ENCODE measurements at regions not wholly inside any gene's neighbourhood (a gene's known extent, or its start where the extent isn't known, plus 50 kb on each side); places are given as distances from the start of the nearest gene placed in this dataset.

- no peak for TF ChIP-seq CEBPB (IDR thresholded peaks at IDR 0.05)
These were observed 1700.0 kb upstream of the ADGRL3 start for GRCh38 chr4:59500103-59500502.

GRCh38 chr4:59503731-59504130, 1696.4 kb upstream of the ADGRL3 start:
- TF ChIP-seq CEBPB (IDR thresholded peaks at IDR 0.05) = no peak

GRCh38 chr4:59517007-59517406, 1683.1 kb upstream of the ADGRL3 start:
- TF ChIP-seq ZBTB7A (IDR thresholded peaks at IDR 0.05; ENCODE audit: low read depth) (no peak), RAD21 (IDR thresholded peaks at IDR 0.05; ENCODE audit: low read depth) (no peak), EGR1 (IDR thresholded peaks at IDR 0.05) (no peak), REST (IDR thresholded peaks at IDR 0.05; ENCODE audit: low read depth) (no peak), TAF1 (IDR thresholded peaks at IDR 0.05; ENCODE audit: low read depth) (no peak), CEBPB (IDR thresholded peaks at IDR 0.05) (no peak), NFIC (IDR thresholded peaks at IDR 0.05) (no peak), USF1 (IDR thresholded peaks at IDR 0.05) (no peak), MAX (IDR thresholded peaks at IDR 0.05) (no peak), TCF12 (IDR thresholded peaks at IDR 0.05; ENCODE audit: low read depth) (no peak), YY1 (IDR thresholded peaks at IDR 0.05; ENCODE audit: low read depth) (no peak), TEAD4 (IDR thresholded peaks at IDR 0.05) (no peak), CREB1 (IDR thresholded peaks at IDR 0.05; ENCODE audit: low read depth) (no peak), FOXM1 (IDR thresholded peaks at IDR 0.05; ENCODE audit: borderline replicate concordance, low read depth) (no peak), EP300 (IDR thresholded peaks at IDR 0.05; ENCODE audit: borderline replicate concordance) (no peak)

- TF ChIP-seq MAX (IDR thresholded peaks at IDR 0.05) = no peak
- TF ChIP-seq EGR1 (IDR thresholded peaks at IDR 0.05) = no peak
- TF ChIP-seq TEAD4 (IDR thresholded peaks at IDR 0.05) = no peak
- no peak for TF ChIP-seq YY1 (IDR thresholded peaks at IDR 0.05; ENCODE audit: low read depth)
- TF ChIP-seq REST (IDR thresholded peaks at IDR 0.05; ENCODE audit: low read depth) = no peak
- no peak for TF ChIP-seq ZBTB7A (IDR thresholded peaks at IDR 0.05; ENCODE audit: low read depth)
These were observed 1681.9 kb upstream of the ADGRL3 start for GRCh38 chr4:59518005-59518823.

- TF ChIP-seq ZBTB7A (IDR thresholded peaks at IDR 0.05; ENCODE audit: low read depth) (no peak), TCF12 (IDR thresholded peaks at IDR 0.05; ENCODE audit: low read depth) (no peak), TAF1 (IDR thresholded peaks at IDR 0.05; ENCODE audit: low read depth) (no peak), RAD21 (IDR thresholded peaks at IDR 0.05; ENCODE audit: low read depth) (no peak), NFIC (IDR thresholded peaks at IDR 0.05) (no peak), CEBPB (IDR thresholded peaks at IDR 0.05) (no peak), CREB1 (IDR thresholded peaks at IDR 0.05; ENCODE audit: low read depth) (no peak), FOXM1 (IDR thresholded peaks at IDR 0.05; ENCODE audit: borderline replicate concordance, low read depth) (no peak)
These were observed 1674.2 kb upstream of the ADGRL3 start for GRCh38 chr4:59525885-59526284.

GRCh38 chr4:59535541-59535940, 1664.6 kb upstream of the ADGRL3 start:
- TF ChIP-seq RAD21 (IDR thresholded peaks at IDR 0.05; ENCODE audit: low read depth) (no peak), EP300 (IDR thresholded peaks at IDR 0.05; ENCODE audit: borderline replicate concordance) (no peak), FOXM1 (IDR thresholded peaks at IDR 0.05; ENCODE audit: borderline replicate concordance, low read depth) (no peak), TCF12 (IDR thresholded peaks at IDR 0.05; ENCODE audit: low read depth) (no peak), YY1 (IDR thresholded peaks at IDR 0.05; ENCODE audit: low read depth) (no peak), NFIC (IDR thresholded peaks at IDR 0.05) (no peak), TEAD4 (IDR thresholded peaks at IDR 0.05) (no peak), CREB1 (IDR thresholded peaks at IDR 0.05; ENCODE audit: low read depth) (no peak)

- TF ChIP-seq TAF1 (IDR thresholded peaks at IDR 0.05; ENCODE audit: low read depth) = no peak
- no peak for TF ChIP-seq YY1 (IDR thresholded peaks at IDR 0.05; ENCODE audit: low read depth)
- no peak for TF ChIP-seq NFIC (IDR thresholded peaks at IDR 0.05)
- no peak for TF ChIP-seq ZBTB7A (IDR thresholded peaks at IDR 0.05; ENCODE audit: low read depth)
- TF ChIP-seq EP300 (IDR thresholded peaks at IDR 0.05; ENCODE audit: borderline replicate concordance) = no peak
- TF ChIP-seq CREB1 (IDR thresholded peaks at IDR 0.05; ENCODE audit: low read depth) = no peak
- TF ChIP-seq CEBPB (IDR thresholded peaks at IDR 0.05) = no peak
- no peak for TF ChIP-seq TEAD4 (IDR thresholded peaks at IDR 0.05)
- no peak for TF ChIP-seq TCF12 (IDR thresholded peaks at IDR 0.05; ENCODE audit: low read depth)
- no peak for TF ChIP-seq REST (IDR thresholded peaks at IDR 0.05; ENCODE audit: low read depth)
- TF ChIP-seq USF1 (IDR thresholded peaks at IDR 0.05) = no peak
- no peak for TF ChIP-seq RAD21 (IDR thresholded peaks at IDR 0.05; ENCODE audit: low read depth)
- TF ChIP-seq MAX (IDR thresholded peaks at IDR 0.05) = no peak
- no peak for TF ChIP-seq FOXM1 (IDR thresholded peaks at IDR 0.05; ENCODE audit: borderline replicate concordance, low read depth)
- no peak for TF ChIP-seq EGR1 (IDR thresholded peaks at IDR 0.05)
These were observed 1663.7 kb upstream of the ADGRL3 start for GRCh38 chr4:59536428-59536827.

Data from Ishikawa (cell line).